Astrocyte (in vitro differentiated cells and primary cell): ENCODE measurements at regions not wholly inside any gene's neighbourhood (a gene's known extent, or its start where the extent isn't known, plus 50 kb on each side); places are given as distances from the start of the nearest gene placed in this dataset.

ENCODE experiments used
- DNase-seq: peaks from one replicate; pipeline ENCODE4 v3.0.0-alpha.2; 2010; ENCODE audit warnings: low read depth
- FAIRE-seq: peaks from 2 replicates; lab custom pipeline; 2011; peaks lifted over from hg19 to GRCh38; lab: Jason Lieb, UNC
- H2AFZ ChIP-seq: 2 replicates; pipeline ENCODE4 v1.6.0; 2012; ENCODE audit warnings: low read depth, low read length, inconsistent platforms
- H3K27ac ChIP-seq: 2 replicates; pipeline ENCODE4 v1.5.1; 2011; ENCODE audit warnings: low read depth, low read length, inconsistent platforms
- H3K27me3 ChIP-seq: 2 replicates; pipeline ENCODE4 v1.6.0; 2011; ENCODE audit warnings: low read length, inconsistent platforms; ENCODE audit not compliant: insufficient read depth
- H3K36me3 ChIP-seq: 2 replicates; pipeline ENCODE4 v1.5.1; 2011; ENCODE audit warnings: low read length, inconsistent platforms; ENCODE audit not compliant: insufficient read depth
- H3K4me1 ChIP-seq: 2 replicates; pipeline ENCODE4 v1.5.1; 2011; ENCODE audit warnings: low read length, inconsistent platforms; ENCODE audit not compliant: insufficient read depth
- H3K4me2 ChIP-seq: 2 replicates; pipeline ENCODE4 v1.6.0; 2012; ENCODE audit warnings: low read length, inconsistent platforms
- H3K4me3 ChIP-seq: 2 replicates; pipeline ENCODE4 v1.5.1; 2011; ENCODE audit warnings: low read depth, mild to moderate bottlenecking, low read length, inconsistent platforms; ENCODE audit not compliant: insufficient read depth
- H3K79me2 ChIP-seq: 2 replicates; pipeline ENCODE4 v1.6.0; 2012; ENCODE audit warnings: mild to moderate bottlenecking, low read length, inconsistent platforms; ENCODE audit not compliant: insufficient read depth
- H3K9ac ChIP-seq: 2 replicates; pipeline ENCODE4 v1.6.0; 2012; ENCODE audit warnings: mild to moderate bottlenecking, low read length, inconsistent platforms
- H3K9me3 ChIP-seq: 2 replicates; pipeline ENCODE4 v1.5.1; 2012; ENCODE audit warnings: low read depth, mild to moderate bottlenecking, low read length, inconsistent platforms; ENCODE audit not compliant: insufficient read depth
- H4K20me1 ChIP-seq: 2 replicates; pipeline ENCODE4 v1.6.0; 2012; ENCODE audit warnings: low read length, inconsistent platforms; ENCODE audit not compliant: insufficient read depth
- H3K27ac Mint-ChIP-seq: one replicate; pipeline ENCODE4 v1.8.0; 2021; ENCODE audit warnings: mild to moderate bottlenecking, mixed read lengths; ENCODE audit not compliant: unreplicated experiment
- H3K27me3 Mint-ChIP-seq: one replicate; pipeline ENCODE4 v1.8.0; 2021; ENCODE audit warnings: low read depth, mixed read lengths; ENCODE audit not compliant: unreplicated experiment
- H3K36me3 Mint-ChIP-seq: one replicate; pipeline ENCODE4 v1.8.0; 2021; ENCODE audit warnings: low read depth, mixed read lengths; ENCODE audit not compliant: unreplicated experiment
- H3K4me1 Mint-ChIP-seq: one replicate; pipeline ENCODE4 v1.8.0; 2021; ENCODE audit warnings: low read depth, mixed read lengths; ENCODE audit not compliant: unreplicated experiment
- H3K4me3 Mint-ChIP-seq: one replicate; pipeline ENCODE4 v1.8.0; 2021; ENCODE audit warnings: mild to moderate bottlenecking, moderate library complexity, mixed read lengths; ENCODE audit not compliant: unreplicated experiment
- H3K9me3 Mint-ChIP-seq: one replicate; pipeline ENCODE4 v1.8.0; 2021; ENCODE audit warnings: mild to moderate bottlenecking, mixed read lengths; ENCODE audit not compliant: unreplicated experiment
- CTCF ChIP-seq: IDR thresholded peaks from 2 replicates; pipeline ENCODE4 v1.5.1; 2011; ENCODE audit warnings: low read depth, mild to moderate bottlenecking, inconsistent platforms, low read length, moderate library complexity; ENCODE audit not compliant: insufficient read depth
- EZH2 ChIP-seq: IDR thresholded peaks from 2 replicates; pipeline ENCODE4 v1.6.1; 2012; ENCODE audit warnings: mild to moderate bottlenecking, low read length, inconsistent platforms; ENCODE audit not compliant: insufficient read depth

- H3K79me2 ChIP-seq, result no peaks in the 10 kb centered on the region
- H3K36me3 Mint-ChIP-seq, result no peaks in the 10 kb centered on the region
- DNase-seq (no peak), FAIRE-seq (no peak)
- no peak overlapping the region for H3K4me2 ChIP-seq
- no peak overlapping the region for H2AFZ ChIP-seq
- H3K4me3 ChIP-seq, result no peak overlapping the region
- H3K4me3 Mint-ChIP-seq, result no peak overlapping the region
- peaks cover 4% of the 10 kb centered on the region for H3K4me1 ChIP-seq
- TF ChIP-seq CTCF (peak; percentile 75), EZH2 (no peak)
- peaks cover 19% of the 10 kb centered on the region for H3K27me3 Mint-ChIP-seq
- H3K9me3 ChIP-seq, result no peaks in the 10 kb centered on the region
- peaks cover 2% of the 10 kb centered on the region for H3K9me3 Mint-ChIP-seq
- no peak overlapping the region for H3K27ac Mint-ChIP-seq
- no peak overlapping the region for H3K27ac ChIP-seq
- no peak overlapping the region for H3K9ac ChIP-seq
- peaks cover 1% of the 10 kb centered on the region for H3K4me1 Mint-ChIP-seq
- H4K20me1 ChIP-seq, result no peaks in the 10 kb centered on the region
- no peaks in the 10 kb centered on the region for H3K36me3 ChIP-seq
- H3K27me3 ChIP-seq, result no peaks in the 10 kb centered on the region
These were observed 486.9 kb upstream of the USP24 start for GRCh38 chr1:55702064-55702463.

- no peak overlapping the region for H3K27ac Mint-ChIP-seq
- peak; percentile 93 for FAIRE-seq
- H3K4me3 Mint-ChIP-seq, result no peak overlapping the region
- Histone ChIP-seq H3K9me3 (no peaks in the 10 kb centered on the region), H3K36me3 (no peaks in the 10 kb centered on the region), H3K4me1 (peaks cover 19% of the 10 kb centered on the region), H3K4me3 (no peak overlapping the region), H3K9ac (no peak overlapping the region), H3K27me3 (no peaks in the 10 kb centered on the region), H2AFZ (no peak overlapping the region), H3K27ac (peak overlapping the region; percentile 2), H3K4me2 (no peak overlapping the region), H4K20me1 (no peaks in the 10 kb centered on the region), H3K79me2 (no peaks in the 10 kb centered on the region)
- peaks cover 19% of the 10 kb centered on the region for H3K27me3 Mint-ChIP-seq
- TF ChIP-seq CTCF, result no peak
- TF ChIP-seq EZH2, result no peak
- H3K9me3 Mint-ChIP-seq, result no peaks in the 10 kb centered on the region
- peaks cover 4% of the 10 kb centered on the region for H3K4me1 Mint-ChIP-seq
- H3K36me3 Mint-ChIP-seq, result no peaks in the 10 kb centered on the region
- peak; percentile 69 for DNase-seq
These were observed 485.4 kb upstream of the USP24 start for GRCh38 chr1:55700359-55701130.

- peaks cover 6% of the 10 kb centered on the region for H3K4me1 Mint-ChIP-seq
These were observed 484.1 kb upstream of the USP24 start for GRCh38 chr1:55699228-55699627.

More at GRCh38 chr1:55699228-55699627, 484.1 kb upstream of the USP24 start:
- Histone ChIP-seq H3K4me3 (no peak overlapping the region), H3K9me3 (no peaks in the 10 kb centered on the region), H3K4me1 (peaks cover 30% of the 10 kb centered on the region), H3K9ac (no peak overlapping the region), H3K27me3 (no peaks in the 10 kb centered on the region), H2AFZ (no peak overlapping the region), H3K27ac (no peak overlapping the region), H3K79me2 (no peaks in the 10 kb centered on the region), H3K36me3 (no peaks in the 10 kb centered on the region), H3K4me2 (no peak overlapping the region), H4K20me1 (no peaks in the 10 kb centered on the region)
- FAIRE-seq (peak; percentile 66), DNase-seq (no peak)
- Mint-ChIP-seq H3K36me3 (no peaks in the 10 kb centered on the region), H3K4me3 (no peak overlapping the region), H3K27ac (no peak overlapping the region), H3K9me3 (no peaks in the 10 kb centered on the region), H3K27me3 (peaks cover 10% of the 10 kb centered on the region)
- TF ChIP-seq CTCF, result no peak
- no peak for TF ChIP-seq EZH2
